Right atrium auricular region (tissue), 2 donors: ENCODE measurements at regions not wholly inside any gene's neighbourhood (a gene's known extent, or its start where the extent isn't known, plus 50 kb on each side); places are given as distances from the start of the nearest gene placed in this dataset.

ENCODE experiments used
- DNase-seq: peaks from one replicate; pipeline ENCODE4 v3.0.0-alpha.2; 2019; ENCODE audit warnings: low spot score
- H3K27ac ChIP-seq, 2 donors: fragments of 200-600 bp; sonication (generic); 1 replicate in 1 of 2; 2 replicates in 1 of 2; pipeline ENCODE4 v1.5.1; 2016 to 2019
- H3K27me3 ChIP-seq, 2 donors: fragments of 200-600 bp; sonication (generic); one replicate each; pipeline versions ENCODE4 v1.5.1 to v1.6.0; 2017 to 2019
- H3K36me3 ChIP-seq: fragments of 200-600 bp; sonication (generic); one replicate; pipeline ENCODE4 v1.5.1; 2016
- H3K4me1 ChIP-seq, 2 donors: fragments of 200-600 bp; sonication (generic); one replicate each; pipeline versions ENCODE4 v1.5.1 to v1.6.0; 2017 to 2019
- H3K4me3 ChIP-seq, 2 donors: fragments of 200-600 bp; sonication (generic); 1 replicate in 1 of 2; 2 replicates in 1 of 2; pipeline ENCODE4 v1.5.1; 2017 to 2019; ENCODE audit warnings: mild to moderate bottlenecking in 1 of 2, moderate library complexity in 1 of 2
- H3K9me3 ChIP-seq, 2 donors: fragments of 200-600 bp; sonication (generic); one replicate each; pipeline ENCODE4 v1.5.1; 2019
- CTCF ChIP-seq, 2 donors: fragments of 200-600 bp; sonication (generic); IDR thresholded peaks; one replicate each; pipeline ENCODE4 v1.5.1; 2019; ENCODE audit warnings: antibody characterized with exemption in 2 of 2

DNA sequence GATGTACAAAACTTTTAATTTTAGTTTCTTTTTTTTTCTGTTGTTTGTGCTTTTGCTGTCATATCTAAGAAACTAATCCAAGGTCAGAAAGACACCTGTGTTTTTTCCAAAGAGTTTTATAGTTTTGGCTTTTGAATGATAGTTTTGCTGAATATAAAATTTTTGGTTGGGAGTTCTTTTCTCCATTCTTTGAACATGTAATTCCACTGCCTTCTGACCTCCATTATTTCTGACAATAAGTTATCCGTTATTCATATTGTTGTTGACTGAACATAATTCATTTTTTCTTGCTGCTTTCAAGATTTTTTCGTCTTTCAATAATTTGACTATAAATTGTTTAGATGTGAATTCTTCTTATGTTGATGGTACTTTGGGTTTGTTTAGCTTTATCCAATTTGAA is 82.2 kb upstream of the SLC24A2 start:
- H3K36me3 ChIP-seq, result no peaks in the 10 kb centered on the region
- no peaks in the 10 kb centered on the region for H3K27me3 ChIP-seq
- TF ChIP-seq CTCF (IDR thresholded peaks at IDR 0.05), result no peak
- no peak overlapping the region for H3K27ac ChIP-seq
- no peak for DNase-seq
- no peak overlapping the region for H3K4me3 ChIP-seq
- peaks cover 0 to 9% of the 10 kb centered on the region in 2 donors for H3K9me3 ChIP-seq
- no peaks in the 10 kb centered on the region for H3K4me1 ChIP-seq

DNA sequence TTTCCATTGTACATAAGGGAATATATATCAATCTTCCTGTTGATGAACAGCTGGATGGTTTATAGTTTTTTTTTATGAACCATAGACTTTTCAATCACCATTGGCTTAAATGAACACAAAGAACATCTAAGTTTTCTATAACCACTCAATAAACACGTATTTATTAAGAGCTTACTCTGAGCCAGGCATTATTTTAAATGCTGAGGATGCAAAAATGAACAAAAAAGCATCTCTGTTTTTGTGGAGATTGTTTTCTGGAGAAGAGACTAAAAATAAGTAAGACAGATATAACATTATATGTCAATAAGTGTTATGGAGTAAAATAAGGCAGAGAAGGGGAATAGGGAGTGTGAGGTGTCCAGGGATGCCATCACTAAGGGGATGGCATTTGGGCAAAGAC is 52.1 kb upstream of the SLC24A2 start:
- no peak for DNase-seq
- Histone ChIP-seq H3K4me1 (no peaks in the 10 kb centered on the region), H3K9me3 (no peaks in the 10 kb centered on the region), H3K36me3 (no peaks in the 10 kb centered on the region), H3K27ac (no peak overlapping the region), H3K27me3 (no peaks in the 10 kb centered on the region), H3K4me3 (no peak overlapping the region)
- TF ChIP-seq CTCF (IDR thresholded peaks at IDR 0.05), result no peak
